Keratinocyte (primary cell): ENCODE measurements at regions not wholly inside any gene's neighbourhood (a gene's known extent, or its start where the extent isn't known, plus 50 kb on each side); places are given as distances from the start of the nearest gene placed in this dataset.

ENCODE experiments used
- DNase-seq: peaks from one replicate; pipeline ENCODE4 v3.0.0-alpha.2; 2011; ENCODE audit warnings: low read depth, missing footprints, low spot score
- FAIRE-seq: peaks from 2 replicates; lab custom pipeline; 2011; peaks lifted over from hg19 to GRCh38; lab: Jason Lieb, UNC
- H2AFZ ChIP-seq: 2 replicates; pipeline ENCODE4 v1.6.0; 2012; ENCODE audit warnings: low read length, control low read depth, inconsistent platforms; ENCODE audit not compliant: control insufficient read depth
- H3K27ac ChIP-seq: 2 replicates; pipeline ENCODE4 v1.5.1; 2011; ENCODE audit warnings: low read length; ENCODE audit not compliant: control insufficient read depth, insufficient read depth
- H3K27me3 ChIP-seq: 3 replicates; pipeline ENCODE4 v1.6.0; 2011; ENCODE audit warnings: low read length; ENCODE audit not compliant: control insufficient read depth, insufficient read depth; ENCODE audit errors: extremely low read depth
- H3K36me3 ChIP-seq, 2 experiments: 2 replicates in 1 of 2; 3 replicates in 1 of 2; pipeline ENCODE4 v1.5.1; 2011; ENCODE audit warnings: low read length in 2 of 2, mild to moderate bottlenecking in 1 of 2; ENCODE audit not compliant: control insufficient read depth in 2 of 2, insufficient read depth in 2 of 2; ENCODE audit errors: extremely low read depth in 1 of 2
- H3K4me1 ChIP-seq: 3 replicates; pipeline ENCODE4 v1.5.1; 2011; ENCODE audit warnings: low read length; ENCODE audit not compliant: control insufficient read depth, insufficient read depth; ENCODE audit errors: extremely low read depth
- H3K4me2 ChIP-seq: 3 replicates; pipeline ENCODE4 v1.6.0; 2011; ENCODE audit warnings: low read depth, low read length; ENCODE audit not compliant: control insufficient read depth, insufficient read depth; ENCODE audit errors: extremely low read depth
- H3K4me3 ChIP-seq, 3 experiments: fragments of 200-600 bp in 1 of 3; sonication (generic) in 1 of 3; 2 replicates in 2 of 3; 3 replicates in 1 of 3; pipeline ENCODE4 v1.5.1; 2011 to 2016; ENCODE audit warnings: low read length in 3 of 3, mild to moderate bottlenecking in 3 of 3, control low read depth in 2 of 3, inconsistent platforms in 1 of 3, low read depth in 1 of 3, mixed read lengths in 1 of 3, mixed run types in 1 of 3, moderate library complexity in 1 of 3; ENCODE audit not compliant: control insufficient read depth in 2 of 3, insufficient read depth in 2 of 3; ENCODE audit errors: extremely low read depth in 1 of 3
- H3K79me2 ChIP-seq: 2 replicates; pipeline ENCODE4 v1.6.0; 2012; ENCODE audit warnings: low read length; ENCODE audit not compliant: control insufficient read depth, insufficient read depth
- H3K9ac ChIP-seq: 3 replicates; pipeline ENCODE4 v1.6.0; 2011; ENCODE audit warnings: low read length; ENCODE audit not compliant: control insufficient read depth, insufficient read depth; ENCODE audit errors: extremely low read depth
- H3K9me1 ChIP-seq: 3 replicates; pipeline ENCODE4 v1.6.0; 2011; ENCODE audit warnings: low read length; ENCODE audit not compliant: control insufficient read depth, insufficient read depth; ENCODE audit errors: extremely low read depth
- H3K9me3 ChIP-seq: 2 replicates; pipeline ENCODE4 v1.5.1; 2012; ENCODE audit warnings: low read depth, low read length; ENCODE audit not compliant: control insufficient read depth
- H4K20me1 ChIP-seq: 3 replicates; pipeline ENCODE4 v1.6.0; 2011; ENCODE audit warnings: low read length; ENCODE audit not compliant: control insufficient read depth, insufficient read depth; ENCODE audit errors: extremely low read depth
- EZH2 ChIP-seq: IDR thresholded peaks from one replicate; pipeline ENCODE4 v1.6.1; 2012; ENCODE audit warnings: inconsistent platforms, mild to moderate bottlenecking, low read length, moderate library complexity
- dilution Hi-C: fragments of 300-500 bp; cut with MboI; formaldehyde crosslinking; loops from one replicate; pipeline ENCODE4 v1.7.0; 2020; ENCODE audit warnings: low sequenced_read_pairs; ENCODE audit not compliant: extremely low pct_ligation_motif_present
- TF ChIP-seq, protein P1 (sequence below), 3 experiments: IDR thresholded peaks in 1 of 3; conservative IDR thresholded peaks in 1 of 3; optimal IDR thresholded peaks in 1 of 3; 2 replicates in 2 of 3; 3 replicates in 1 of 3; pipeline versions ENCODE3 to v1.5.1; 2011; ENCODE audit warnings: low read length in 3 of 3, mild to moderate bottlenecking in 3 of 3, moderate library complexity in 2 of 3, control low read depth in 1 of 3, inconsistent platforms in 1 of 3; ENCODE audit not compliant: insufficient read depth in 2 of 3; ENCODE audit errors: extremely low read depth in 1 of 3

DNA sequence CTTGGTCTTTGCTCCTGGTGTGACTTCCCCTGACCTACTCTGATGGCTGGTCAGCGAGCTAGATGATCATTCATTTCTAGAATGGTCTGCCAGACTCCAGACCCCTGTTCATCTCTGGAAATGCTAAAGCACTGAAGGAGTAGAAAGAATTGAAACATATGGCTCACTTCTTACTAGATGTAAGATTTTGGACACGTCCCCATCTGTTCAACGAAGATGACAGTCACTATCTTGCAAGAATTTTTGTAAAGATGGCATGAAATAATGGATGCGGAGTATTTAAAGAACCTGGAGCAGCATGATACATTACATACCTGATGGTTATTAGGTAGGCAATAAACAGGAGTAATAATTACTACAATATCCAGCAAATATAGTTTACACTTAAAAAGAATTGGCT, 252.7 kb upstream of the SDK2 start:
- Histone ChIP-seq H4K20me1 (no peaks in the 10 kb centered on the region), H3K27me3 (peaks cover 16% of the 10 kb centered on the region), H3K4me3 (no peak overlapping the region), H2AFZ (no peak overlapping the region), H3K79me2 (no peaks in the 10 kb centered on the region), H3K9me1 (no peaks in the 10 kb centered on the region), H3K9me3 (no peaks in the 10 kb centered on the region), H3K4me1 (no peaks in the 10 kb centered on the region), H3K36me3 (no peaks in the 10 kb centered on the region), H3K9ac (no peak overlapping the region), H3K4me2 (no peak overlapping the region), H3K27ac (no peak overlapping the region)
- dilution Hi-C loops = no loop called here
- FAIRE-seq (no peak), DNase-seq (no peak)
- TF ChIP-seq, protein P1, sequence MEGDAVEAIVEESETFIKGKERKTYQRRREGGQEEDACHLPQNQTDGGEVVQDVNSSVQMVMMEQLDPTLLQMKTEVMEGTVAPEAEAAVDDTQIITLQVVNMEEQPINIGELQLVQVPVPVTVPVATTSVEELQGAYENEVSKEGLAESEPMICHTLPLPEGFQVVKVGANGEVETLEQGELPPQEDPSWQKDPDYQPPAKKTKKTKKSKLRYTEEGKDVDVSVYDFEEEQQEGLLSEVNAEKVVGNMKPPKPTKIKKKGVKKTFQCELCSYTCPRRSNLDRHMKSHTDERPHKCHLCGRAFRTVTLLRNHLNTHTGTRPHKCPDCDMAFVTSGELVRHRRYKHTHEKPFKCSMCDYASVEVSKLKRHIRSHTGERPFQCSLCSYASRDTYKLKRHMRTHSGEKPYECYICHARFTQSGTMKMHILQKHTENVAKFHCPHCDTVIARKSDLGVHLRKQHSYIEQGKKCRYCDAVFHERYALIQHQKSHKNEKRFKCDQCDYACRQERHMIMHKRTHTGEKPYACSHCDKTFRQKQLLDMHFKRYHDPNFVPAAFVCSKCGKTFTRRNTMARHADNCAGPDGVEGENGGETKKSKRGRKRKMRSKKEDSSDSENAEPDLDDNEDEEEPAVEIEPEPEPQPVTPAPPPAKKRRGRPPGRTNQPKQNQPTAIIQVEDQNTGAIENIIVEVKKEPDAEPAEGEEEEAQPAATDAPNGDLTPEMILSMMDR (optimal IDR thresholded peaks at IDR 0.05 in 1 of 3, IDR thresholded peaks at IDR 0.05 in 1 of 3, conservative IDR thresholded peaks at IDR 0.05 in 1 of 3; ENCODE audit: extremely low read depth in 1 of 3, insufficient read depth in 2 of 3, low read length in 3 of 3) = no peak
- TF ChIP-seq EZH2 = no peak

DNA sequence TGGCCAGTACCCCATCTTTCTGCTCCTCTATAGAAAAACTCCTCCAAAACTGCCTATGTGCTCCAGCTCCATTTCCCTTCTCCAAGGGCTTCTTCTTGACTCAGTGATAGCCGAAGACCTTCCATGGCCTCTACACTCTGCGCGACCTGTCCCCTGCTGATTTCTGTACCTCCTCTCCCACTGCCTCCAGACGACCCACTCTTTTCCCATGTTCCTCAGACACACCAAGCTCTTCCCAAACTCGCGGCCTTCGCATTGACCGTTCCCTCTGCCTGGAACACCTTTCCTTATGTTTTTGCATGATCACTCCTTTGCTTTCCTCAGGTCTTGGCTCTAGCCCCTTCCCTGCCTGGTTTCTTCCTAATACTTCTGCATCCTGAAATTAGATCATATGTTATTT, 255.6 kb upstream of the SDK2 start:
- Histone ChIP-seq H3K36me3 (no peaks in the 10 kb centered on the region), H3K9ac (no peak overlapping the region), H3K4me2 (no peak overlapping the region), H3K27me3 (peaks cover 35% of the 10 kb centered on the region), H3K4me1 (no peaks in the 10 kb centered on the region), H3K79me2 (no peaks in the 10 kb centered on the region), H3K27ac (no peak overlapping the region), H4K20me1 (no peaks in the 10 kb centered on the region), H3K4me3 (no peak overlapping the region), H2AFZ (no peak overlapping the region), H3K9me3 (no peaks in the 10 kb centered on the region), H3K9me1 (no peaks in the 10 kb centered on the region)
- TF ChIP-seq, protein P1 (optimal IDR thresholded peaks at IDR 0.05 in 1 of 3, IDR thresholded peaks at IDR 0.05 in 1 of 3, conservative IDR thresholded peaks at IDR 0.05 in 1 of 3; ENCODE audit: extremely low read depth in 1 of 3, insufficient read depth in 2 of 3, low read length in 3 of 3) = no peak
- no peak for TF ChIP-seq EZH2
- no peak for DNase-seq
- dilution Hi-C loops = no loop called here
- no peak for FAIRE-seq
